Tibial nerve (tissue), 4 donors: ENCODE measurements at regions not wholly inside any gene's neighbourhood (a gene's known extent, or its start where the extent isn't known, plus 50 kb on each side); places are given as distances from the start of the nearest gene placed in this dataset.

Source experiments
- EP300 ChIP-seq, 2 donors: sonication (generic); formaldehyde crosslinking; IDR thresholded peaks; one replicate each; pipeline ENCODE4 v1.6.1; 2017; ENCODE audit warnings: antibody characterized with exemption in 2 of 2, mild to moderate bottlenecking in 1 of 2
- POLR2A ChIP-seq, 2 donors: fragments of 450-650 bp; IDR thresholded peaks; one replicate each; pipeline ENCODE4 v1.6.1; 2017; ENCODE audit warnings: antibody characterized with exemption in 2 of 2, mild to moderate bottlenecking in 2 of 2, moderate library complexity in 2 of 2
- TF ChIP-seq, protein P1 (sequence below), 5 experiments: fragments of 200-600 bp in 3 of 5; fragments of 450-650 bp in 2 of 5; sonication (generic) in 3 of 5; IDR thresholded peaks; one replicate each; pipeline ENCODE4 v1.5.1; 2016 to 2019; ENCODE audit warnings: antibody characterized with exemption in 5 of 5, mild to moderate bottlenecking in 3 of 5, moderate library complexity in 2 of 5

DNA sequence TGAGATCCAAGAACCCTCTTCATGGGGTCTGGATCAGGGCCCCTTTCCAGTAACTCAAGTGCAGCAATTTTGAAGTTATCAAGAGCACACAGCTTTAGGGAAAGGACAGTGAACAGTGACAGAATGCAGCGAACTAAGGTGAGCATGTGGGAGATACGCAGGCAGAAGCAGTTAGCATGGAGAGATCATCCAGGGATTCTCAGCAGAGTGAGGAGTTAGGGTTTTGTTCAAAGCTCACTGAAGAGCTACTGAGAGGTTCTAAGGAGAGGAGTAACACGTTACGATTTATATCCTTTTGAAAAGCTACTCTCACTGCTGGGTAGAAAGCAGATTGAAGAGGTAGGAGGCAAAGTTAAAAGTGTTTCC is 83.6 kb upstream of the MPP7 start:
- TF ChIP-seq POLR2A (IDR thresholded peaks at IDR 0.05), result no peak
- no peak for TF ChIP-seq EP300 (IDR thresholded peaks at IDR 0.05)
- TF ChIP-seq, protein P1, sequence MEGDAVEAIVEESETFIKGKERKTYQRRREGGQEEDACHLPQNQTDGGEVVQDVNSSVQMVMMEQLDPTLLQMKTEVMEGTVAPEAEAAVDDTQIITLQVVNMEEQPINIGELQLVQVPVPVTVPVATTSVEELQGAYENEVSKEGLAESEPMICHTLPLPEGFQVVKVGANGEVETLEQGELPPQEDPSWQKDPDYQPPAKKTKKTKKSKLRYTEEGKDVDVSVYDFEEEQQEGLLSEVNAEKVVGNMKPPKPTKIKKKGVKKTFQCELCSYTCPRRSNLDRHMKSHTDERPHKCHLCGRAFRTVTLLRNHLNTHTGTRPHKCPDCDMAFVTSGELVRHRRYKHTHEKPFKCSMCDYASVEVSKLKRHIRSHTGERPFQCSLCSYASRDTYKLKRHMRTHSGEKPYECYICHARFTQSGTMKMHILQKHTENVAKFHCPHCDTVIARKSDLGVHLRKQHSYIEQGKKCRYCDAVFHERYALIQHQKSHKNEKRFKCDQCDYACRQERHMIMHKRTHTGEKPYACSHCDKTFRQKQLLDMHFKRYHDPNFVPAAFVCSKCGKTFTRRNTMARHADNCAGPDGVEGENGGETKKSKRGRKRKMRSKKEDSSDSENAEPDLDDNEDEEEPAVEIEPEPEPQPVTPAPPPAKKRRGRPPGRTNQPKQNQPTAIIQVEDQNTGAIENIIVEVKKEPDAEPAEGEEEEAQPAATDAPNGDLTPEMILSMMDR (IDR thresholded peaks at IDR 0.05), result no peak
